ENCODE measurements at regions not wholly inside any gene's neighbourhood (a gene's known extent, or its start where the extent isn't known, plus 50 kb on each side); places are given as distances from the start of the nearest gene placed in this dataset.
"Not testable (repeated sequence)": the region's sequence is repeated elsewhere in the genome, so short reads cannot be mapped to it uniquely, and the experiment has no call there.

DNA sequence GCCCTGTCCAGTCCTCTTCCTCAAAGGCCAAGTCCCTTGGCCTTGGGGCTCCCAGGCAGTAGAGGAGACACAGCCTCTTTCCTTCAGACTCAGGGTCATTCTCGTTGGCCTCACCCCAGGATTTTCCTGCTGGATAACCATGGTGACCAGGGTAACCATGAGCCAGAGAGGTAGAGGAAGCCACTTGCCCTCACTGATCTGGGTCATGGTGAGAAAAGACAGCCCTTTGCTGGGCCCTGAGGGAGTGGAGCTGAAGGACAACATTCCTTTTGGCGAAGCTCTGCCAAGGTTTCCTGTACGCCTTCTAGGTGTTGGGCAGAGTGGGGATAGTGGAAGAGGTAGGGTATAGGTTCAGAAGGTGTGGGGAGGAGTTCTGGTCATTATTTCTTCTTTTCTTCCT lies 53.1 kb upstream of the WNT4 start:
- ATAC-seq (no peak), DNase-seq (ENCODE audit: missing footprints) (no peak)
- intact Hi-C loops (cut with DNase I), result no loop called here

DNA sequence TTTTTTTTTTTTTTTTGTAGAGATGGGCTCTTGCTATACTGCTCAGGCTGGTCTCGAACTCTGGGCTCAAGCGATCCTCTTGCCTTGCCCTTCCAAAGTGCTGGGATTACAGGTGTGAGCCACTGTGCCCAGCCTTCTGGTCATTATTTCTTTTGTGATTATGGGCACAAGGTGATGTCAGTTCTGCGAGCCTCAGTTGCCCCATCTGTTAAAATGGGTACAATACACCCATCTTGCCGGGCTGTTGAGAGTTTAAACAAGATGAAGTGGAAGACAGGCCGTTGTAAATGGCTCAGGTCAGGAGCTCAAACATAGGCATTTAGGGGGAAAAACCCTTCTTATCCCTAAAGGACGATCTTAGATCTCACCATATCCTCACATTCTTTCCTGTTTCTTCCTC lies 53.7 kb upstream of the WNT4 start:
- ATAC-seq (no peak), DNase-seq (ENCODE audit: missing footprints) (no peak)
- intact Hi-C loops (cut with DNase I), result no loop called here

DNA sequence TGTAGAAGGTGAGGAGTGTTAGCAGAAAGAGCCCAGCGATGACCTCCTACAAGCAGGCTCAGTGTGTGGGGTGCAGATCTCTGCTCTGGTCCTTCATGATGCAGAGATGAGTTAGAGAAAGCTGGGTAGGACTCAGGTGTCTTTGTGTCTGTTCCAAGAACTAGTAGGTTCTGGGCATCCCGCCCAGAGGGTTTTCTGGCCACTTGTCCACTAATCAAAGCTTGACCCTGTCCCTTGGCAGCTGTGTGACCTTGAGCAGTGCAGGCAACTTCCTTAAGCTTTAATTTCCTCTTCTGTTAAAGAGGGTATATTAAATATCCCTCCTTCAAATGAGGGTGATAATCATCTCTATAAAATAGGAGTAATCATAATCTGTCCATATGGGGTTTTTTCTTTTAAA lies 54.7 kb upstream of the WNT4 start:
- ATAC-seq, result no peak
- no peak for DNase-seq (ENCODE audit: missing footprints)
- intact Hi-C loops (cut with DNase I), result no loop called here

DNA sequence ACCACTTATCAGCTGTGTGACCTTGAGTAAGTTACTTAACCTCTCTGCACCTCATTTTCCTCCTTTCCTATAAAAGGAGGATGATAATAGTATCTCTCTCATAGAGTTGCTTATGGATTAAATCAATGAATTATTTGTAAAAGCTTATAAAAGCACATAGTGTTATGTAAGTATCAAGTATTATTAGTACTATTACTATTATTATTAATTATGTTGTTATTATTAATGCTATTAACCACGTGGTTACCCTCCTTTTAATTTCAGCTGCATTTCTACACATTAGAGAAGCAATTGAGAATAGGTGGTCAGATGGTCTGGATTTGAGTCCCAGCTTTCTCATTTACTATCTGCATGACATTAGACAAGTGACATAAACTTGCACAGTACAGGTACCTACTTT lies 58.1 kb upstream of the WNT4 start:
- intact Hi-C loops (cut with DNase I), result no loop called here
- ATAC-seq (no peak), DNase-seq (ENCODE audit: missing footprints) (no peak)

DNA sequence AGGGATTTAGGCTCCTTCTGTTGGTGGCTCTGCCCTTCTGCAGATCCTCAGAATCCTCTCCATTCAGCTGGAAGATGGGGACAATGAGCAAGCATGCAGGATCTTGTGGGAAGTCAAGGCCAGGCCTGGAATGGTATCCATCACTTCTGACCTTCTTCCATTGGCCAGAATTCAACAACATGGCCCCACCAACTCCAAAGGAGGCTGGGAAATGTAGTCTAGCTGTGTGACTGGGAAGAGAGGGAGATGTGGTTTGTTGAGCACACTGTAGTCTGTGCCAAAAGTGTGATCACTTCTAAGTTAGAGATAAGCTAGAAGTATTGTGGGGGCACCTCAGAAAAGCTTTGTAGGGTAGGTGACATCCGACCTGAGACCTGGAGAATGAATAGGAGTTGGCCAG lies 60.4 kb upstream of the WNT4 start:
- intact Hi-C loops (cut with DNase I), result no loop called here
- DNase-seq (ENCODE audit: missing footprints), result no peak
- ATAC-seq, result no peak

DNA sequence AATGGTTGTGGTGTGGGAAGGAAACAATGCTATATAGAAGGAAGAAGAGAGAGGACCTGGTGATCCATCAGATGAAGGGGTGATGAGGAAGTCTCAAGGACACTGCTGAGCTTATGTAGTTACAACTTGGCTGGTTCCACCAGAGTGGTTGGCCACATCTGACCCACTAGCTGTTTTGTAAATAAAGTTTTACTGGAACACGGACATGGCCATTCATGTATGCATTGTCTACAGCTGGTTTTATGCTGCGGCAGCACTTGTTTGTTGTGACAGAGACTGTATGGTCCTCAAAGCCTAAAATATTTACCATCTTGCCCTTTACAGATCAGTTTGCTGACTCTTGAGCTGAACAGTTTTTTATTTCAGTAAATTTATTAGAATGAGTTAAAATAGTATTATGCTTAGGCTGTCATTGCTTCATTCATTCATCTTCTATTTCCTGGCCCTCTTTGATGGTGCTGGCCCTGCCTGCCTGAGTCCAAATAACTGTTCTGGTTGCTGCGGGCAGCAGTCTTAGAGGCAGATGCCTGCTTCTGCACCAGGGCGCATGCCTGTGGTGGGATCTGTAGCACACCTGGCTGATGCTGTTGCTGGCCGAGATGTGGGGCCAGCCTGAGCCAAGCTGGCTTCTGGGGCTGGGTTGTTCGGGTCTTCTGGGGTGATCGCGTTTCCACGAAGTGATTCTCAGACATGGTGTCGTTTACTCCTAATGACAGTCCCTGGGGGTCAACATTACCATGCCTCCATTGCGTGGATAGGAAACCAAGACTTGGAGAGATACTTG lies 61.4 kb upstream of the WNT4 start:
- ATAC-seq, result no peak
- intact Hi-C loops (cut with DNase I), result no loop called here
- no peak for DNase-seq (ENCODE audit: missing footprints)

DNA sequence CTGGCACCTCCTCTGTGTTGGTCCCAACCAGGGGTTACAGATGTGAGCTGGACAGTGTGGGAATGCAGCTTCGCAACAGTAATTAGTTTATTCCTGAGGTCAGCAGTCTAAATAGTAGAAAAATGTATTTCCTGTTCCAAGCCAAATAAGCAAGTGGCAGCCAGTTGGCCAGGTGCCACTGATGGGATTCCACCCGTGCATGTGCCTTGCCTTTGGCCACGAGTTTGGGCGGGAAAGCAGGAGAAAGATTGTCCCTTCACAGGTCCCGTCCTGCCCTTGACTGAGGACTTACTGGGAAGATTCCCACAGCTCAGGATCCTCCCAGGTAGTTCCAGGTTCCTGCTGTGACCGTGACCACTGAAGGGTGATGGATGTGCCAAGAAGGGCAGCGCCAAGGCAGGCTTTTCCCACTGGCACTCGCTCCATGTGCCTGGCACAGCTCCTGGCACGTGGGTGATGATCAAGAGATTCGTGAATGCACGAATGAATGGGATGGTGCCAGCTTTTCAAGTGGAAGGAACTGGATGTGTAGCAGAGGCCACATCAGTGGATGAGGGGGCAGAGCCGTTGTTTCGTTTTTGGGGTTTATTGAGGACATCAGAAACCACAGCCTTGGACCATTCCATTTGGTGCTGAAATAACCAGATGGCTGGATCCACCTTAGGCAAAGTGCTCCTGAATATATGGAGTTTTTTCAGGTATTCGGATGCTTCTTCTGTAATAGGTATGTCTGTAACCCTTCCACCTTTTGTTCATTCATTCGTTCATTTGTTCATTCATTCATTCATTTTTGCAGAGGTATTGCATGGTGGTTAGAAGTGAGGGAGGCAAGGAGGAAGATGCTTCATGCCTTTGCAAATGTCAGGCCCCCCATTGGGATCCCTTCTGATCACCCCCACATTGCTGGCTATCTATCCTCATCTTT lies 62.4 kb upstream of the WNT4 start:
- ATAC-seq (no peak), DNase-seq (ENCODE audit: missing footprints) (no peak)
- intact Hi-C loops (cut with DNase I), result no loop called here

DNA sequence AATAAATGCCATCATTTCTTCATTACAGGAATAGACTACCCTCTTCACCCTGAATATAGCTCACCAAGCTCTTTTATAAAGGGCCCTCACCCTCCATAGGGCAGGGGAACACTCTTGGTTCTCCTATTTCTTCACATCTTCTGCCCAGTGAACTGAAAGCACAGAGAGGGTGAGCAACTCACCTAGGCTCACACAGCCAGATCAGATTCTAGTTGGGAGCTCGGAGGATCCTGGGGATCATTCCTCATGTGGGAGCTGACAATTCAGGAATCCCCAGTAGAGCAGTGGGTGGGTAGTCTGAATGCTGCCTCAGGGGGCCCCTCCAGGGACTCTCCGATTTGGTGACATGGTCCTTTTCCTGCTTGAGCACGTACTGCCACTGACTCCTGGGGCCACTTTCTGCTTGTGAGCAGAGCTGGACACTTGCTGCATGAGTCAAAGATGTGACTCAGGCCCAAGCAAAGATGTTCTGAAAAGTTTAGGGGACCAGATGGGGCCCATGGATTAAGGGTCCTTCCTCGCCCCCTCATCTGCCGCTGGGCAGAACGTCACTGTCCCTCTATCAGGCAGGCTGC lies 63.7 kb upstream of the WNT4 start:
- intact Hi-C loops (cut with DNase I), result no loop called here
- ATAC-seq (no peak), DNase-seq (ENCODE audit: missing footprints) (no peak)

DNA sequence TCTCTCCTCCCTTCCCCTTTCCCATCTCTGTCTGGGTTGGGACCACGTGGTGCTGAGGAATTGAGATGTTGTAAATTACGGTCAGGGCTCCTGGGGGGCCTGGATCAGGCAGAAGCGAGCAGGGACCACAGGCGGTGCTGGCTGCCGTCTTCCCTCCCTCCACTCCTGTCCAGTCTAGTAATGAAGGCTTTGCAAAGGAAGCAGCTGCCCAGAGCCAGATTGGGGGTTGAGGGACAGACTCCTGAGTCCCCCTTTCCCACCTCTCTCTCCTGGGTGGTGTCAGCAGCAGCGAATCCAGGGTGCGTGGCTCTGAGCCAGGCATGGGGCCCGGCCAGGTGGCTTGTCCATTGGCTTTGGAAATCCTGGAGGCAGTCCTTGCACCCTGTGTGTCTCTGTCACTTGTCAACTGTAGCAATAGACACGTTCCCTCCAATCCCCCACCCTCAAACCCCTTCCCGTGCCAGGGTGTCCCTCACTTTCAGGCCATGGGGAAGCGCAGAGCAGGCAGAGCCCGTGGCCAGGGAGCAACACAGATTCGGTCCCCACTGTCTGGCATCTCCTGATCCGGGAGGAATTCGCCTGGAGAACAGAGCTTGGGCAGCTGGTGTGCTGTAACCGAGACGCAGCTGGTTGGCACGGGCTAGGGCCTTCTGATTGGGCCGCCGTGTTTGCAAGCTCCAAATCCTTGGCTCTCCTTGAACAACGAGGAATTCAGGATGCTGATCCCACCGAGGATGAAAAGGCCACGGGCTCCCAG lies 64.8 kb upstream of the WNT4 start:
- DNase-seq (ENCODE audit: missing footprints) (no peak), ATAC-seq (no peak)
- intact Hi-C loops (cut with DNase I), result no loop called here

DNA sequence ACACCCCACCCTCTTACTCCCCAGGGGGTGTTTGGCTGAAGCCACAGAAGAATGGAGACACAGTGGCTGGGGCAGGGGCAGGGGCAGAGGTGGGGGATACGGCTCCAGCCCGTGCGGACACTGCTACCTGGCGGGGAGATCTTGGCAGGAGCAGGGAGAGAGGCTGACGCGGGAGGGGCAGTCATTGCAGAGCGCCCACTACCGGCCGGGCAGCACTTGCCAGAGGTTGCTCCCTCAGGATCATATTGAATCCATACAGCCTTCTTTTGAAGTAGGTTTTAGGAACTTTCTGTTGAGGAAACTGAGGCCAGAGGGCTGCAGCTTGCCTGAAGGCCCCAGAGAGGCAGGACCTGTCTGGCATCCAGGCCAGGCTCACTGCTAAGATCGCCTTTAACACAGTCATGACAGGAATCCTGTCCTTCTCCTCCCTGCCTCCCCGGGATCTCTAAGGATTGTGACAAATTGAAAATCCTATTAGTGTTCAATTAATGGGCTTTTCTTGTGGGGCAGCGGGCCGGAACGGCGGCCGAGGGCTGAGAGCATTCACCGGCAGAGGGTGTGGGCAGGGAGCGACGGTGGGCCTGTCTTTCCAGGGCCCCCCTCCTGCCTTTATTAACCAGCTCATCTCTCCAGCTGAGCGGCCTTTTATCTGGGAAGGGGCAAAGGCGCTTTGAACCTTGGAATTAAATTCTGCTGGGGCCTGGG lies 65.5 kb upstream of the WNT4 start:
- no peak for DNase-seq (ENCODE audit: missing footprints)
- ATAC-seq, result no peak
- intact Hi-C loops (cut with DNase I), result no loop called here

DNA sequence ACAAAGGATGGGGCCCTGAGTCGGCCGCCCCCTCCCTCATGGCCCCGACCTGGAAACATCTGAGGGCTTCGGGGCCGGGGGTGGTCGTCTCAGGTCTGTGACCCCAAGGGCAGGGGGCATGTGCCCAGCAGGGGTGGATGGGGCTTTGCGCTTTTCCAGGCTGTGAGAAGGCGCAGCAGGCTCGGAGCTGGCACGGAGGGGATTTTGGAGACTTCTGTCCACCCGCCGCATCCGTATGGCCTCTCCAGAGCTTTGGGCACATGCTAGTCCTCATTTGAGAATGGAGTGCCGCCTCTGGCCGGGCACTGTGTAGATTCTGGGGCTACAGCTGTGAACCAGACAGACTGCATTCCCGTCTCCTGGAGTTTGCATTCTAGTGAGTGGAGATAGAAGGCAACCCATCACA lies 66.1 kb upstream of the WNT4 start:
- DNase-seq (ENCODE audit: missing footprints) (no peak), ATAC-seq (no peak)
- intact Hi-C loops (cut with DNase I), result no loop called here

DNA sequence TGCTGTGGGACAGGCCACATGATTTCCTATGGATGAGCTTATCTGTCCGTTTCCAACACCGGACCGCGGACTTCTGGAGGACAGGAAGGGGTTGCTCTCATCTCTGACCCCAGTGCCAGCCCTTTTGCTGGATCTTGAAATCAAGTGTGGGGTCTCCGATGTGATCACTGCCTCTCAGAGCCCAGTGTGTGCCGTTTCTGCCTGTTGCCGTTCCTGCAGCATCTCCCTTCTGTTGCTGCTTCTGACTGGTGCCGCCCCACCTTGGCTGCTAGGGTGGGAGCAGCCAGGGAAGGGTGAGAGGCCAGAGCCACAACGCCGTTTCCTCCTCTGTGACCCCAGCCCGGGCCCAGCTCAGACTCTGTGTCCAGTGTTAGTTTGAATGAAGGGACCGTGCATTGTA lies 67.3 kb upstream of the WNT4 start:
- intact Hi-C loops (cut with DNase I), result no loop called here
- DNase-seq (ENCODE audit: missing footprints) (no peak), ATAC-seq (no peak)

DNA sequence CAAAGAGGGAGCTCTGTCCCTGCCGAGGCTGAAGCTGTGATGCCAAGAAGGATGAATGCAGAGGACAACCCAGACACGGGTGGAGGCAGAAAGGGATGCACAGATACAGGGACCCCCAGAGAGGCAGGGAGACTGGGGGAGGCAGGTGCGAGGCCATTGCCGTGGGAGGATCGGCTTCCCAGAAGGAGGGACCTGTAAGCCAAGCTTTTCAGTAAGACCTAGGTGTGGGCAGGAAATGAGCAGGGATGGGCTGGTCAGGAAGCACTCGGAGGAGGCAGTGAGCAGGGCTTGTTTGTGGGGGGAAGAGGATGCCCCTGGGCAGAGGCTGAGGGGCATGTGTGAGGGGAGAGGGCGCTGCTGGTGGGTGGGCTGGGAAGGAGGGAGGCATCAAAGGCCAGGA lies 67.7 kb upstream of the WNT4 start:
- DNase-seq (ENCODE audit: missing footprints), result no peak
- intact Hi-C loops (cut with DNase I), result no loop called here
- ATAC-seq, result no peak

DNA sequence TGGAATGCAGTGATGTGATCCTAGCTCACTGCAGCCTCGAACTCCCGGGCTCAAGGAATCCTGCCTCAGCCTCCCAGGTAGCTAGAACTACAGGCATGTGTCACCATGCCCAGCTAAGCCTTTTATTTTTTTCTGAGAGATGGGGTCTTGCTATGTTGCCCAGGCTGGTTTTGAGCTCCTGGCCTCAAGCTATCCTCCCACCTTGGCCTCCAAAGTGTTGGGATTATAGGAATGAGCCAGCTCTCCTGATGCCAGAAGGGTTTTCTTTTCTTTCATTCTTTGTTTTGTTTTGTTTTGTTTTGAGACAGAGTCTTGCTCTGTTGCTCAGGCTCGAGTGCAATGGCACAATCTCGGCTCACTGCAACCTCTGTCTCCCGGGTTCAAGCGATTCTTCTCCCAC lies 68.6 kb upstream of the WNT4 start:
- ATAC-seq; DNase-seq (ENCODE audit: missing footprints); intact Hi-C loops (cut with DNase I): not testable (repeated sequence)

DNA sequence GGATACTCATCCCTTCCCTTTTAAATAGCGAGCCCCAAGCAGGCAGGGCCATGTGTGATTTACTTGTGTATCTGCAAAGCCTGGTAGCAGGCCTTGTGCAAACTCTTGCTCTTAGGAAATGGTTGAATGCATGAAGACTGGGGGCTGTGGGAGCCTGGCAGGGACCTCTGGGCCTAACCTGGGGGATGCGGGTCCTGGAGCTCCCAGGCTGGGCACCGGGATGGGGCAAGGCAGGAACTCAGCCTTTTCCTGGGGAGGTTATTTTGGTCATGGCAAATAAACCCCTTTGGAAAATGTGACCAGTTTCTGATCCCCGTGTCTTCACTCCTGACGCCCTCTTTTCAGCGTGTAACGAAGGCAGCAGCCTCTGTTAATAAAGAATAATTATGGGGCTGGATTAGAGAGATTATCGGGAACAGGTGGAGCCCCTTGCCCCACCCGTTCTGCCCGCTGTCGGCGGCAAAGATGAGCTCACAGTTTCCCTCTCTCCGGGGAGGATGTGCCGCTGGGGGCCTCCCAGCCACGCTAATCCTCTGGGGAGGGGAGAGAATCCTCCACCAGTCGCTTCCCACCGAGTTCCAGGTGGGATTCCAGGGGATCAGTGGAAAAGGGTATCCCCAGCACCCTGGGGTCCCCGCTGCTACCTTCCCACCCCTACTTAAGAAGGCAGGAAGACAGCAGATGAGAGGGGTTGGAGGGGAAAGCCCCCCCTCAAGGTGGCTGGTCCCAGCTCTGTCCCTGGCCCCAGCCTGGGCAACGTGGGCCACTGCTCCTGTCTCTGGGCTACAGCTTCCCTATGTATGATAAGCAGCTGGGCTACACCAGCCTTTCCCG lies 69.7 kb upstream of the WNT4 start:
- intact Hi-C loops (cut with DNase I), result no loop called here
- DNase-seq (ENCODE audit: missing footprints) (no peak), ATAC-seq (no peak)

DNA sequence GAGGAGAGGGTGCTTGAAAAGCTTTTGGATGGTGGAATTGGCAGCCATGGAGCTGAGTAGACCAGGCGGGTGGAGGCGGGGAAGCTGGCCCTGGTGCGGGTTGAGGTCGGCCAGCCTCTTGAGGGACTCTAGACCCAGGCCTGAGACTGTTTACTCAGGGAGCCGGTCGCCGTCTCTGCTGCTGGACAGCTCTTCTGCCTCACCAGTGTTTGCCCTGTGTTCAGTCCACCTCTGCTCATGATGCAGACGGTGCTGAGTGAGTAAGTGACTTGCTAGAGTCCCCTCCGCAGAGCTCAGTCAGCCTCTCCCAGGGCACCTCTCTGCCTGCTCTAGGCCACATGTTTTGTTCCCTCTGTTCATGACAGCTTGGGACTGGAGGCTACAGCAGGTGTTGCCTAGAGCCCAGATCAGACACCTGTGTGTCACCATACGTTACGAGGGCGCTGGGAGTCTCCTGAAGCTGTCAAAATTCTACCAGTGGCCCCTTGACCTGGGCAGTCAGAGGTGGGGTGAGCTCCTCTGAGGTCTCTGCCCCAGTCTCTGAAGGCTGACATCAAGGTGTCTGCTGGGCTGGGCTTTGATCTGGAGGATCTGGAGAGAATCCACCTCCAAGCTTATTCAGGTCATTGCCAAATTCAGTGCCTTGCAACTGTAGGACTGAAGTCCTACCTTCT lies 73.5 kb upstream of the WNT4 start:
- DNase-seq (ENCODE audit: missing footprints) (no peak), ATAC-seq (no peak)
- intact Hi-C loops (cut with DNase I), result no loop called here

DNA sequence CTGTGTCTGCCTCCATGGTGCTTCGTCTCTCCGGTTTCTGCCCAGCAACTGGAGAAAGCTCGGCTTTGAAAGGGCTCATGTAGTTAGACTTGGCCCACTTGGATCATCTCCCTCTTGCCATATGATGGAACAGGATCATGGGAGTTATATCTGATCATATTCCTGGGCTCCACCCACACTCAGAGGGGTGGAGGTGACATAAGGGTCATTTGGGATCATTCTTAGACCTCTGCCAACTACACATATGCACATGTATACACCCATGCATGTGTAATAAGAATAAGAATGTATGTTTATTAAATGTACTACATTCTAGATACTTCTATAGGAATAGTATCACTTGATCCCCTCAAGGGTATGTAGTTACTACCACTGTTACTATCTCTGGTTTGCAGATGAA lies 74.1 kb upstream of the WNT4 start:
- DNase-seq (ENCODE audit: missing footprints) (no peak), ATAC-seq (no peak)
- intact Hi-C loops (cut with DNase I), result no loop called here

Measured in Right ventricle myocardium inferior (tissue), 1 donor.